HG03558 (cell line): ENCODE measurements at regions not wholly inside any gene's neighbourhood (a gene's known extent, or its start where the extent isn't known, plus 50 kb on each side); places are given as distances from the start of the nearest gene placed in this dataset.
"Not testable (repeated sequence)": the region's sequence is repeated elsewhere in the genome, so short reads cannot be mapped to it uniquely, and the experiment has no call there.

Experiments used
- ATAC-seq: cut with Tn5 transposase; IDR thresholded peaks from one replicate; pipeline ENCODE4 v1.9.1; 2021; ENCODE audit warnings: moderate number of reproducible peaks; ENCODE audit not compliant: unreplicated experiment; ENCODE audit errors: extremely low read depth

- ATAC-seq, result no peak
These were observed 246.9 kb upstream of the IRF2BP2 start for GRCh38 chr1:234856845-234857245.

DNA sequence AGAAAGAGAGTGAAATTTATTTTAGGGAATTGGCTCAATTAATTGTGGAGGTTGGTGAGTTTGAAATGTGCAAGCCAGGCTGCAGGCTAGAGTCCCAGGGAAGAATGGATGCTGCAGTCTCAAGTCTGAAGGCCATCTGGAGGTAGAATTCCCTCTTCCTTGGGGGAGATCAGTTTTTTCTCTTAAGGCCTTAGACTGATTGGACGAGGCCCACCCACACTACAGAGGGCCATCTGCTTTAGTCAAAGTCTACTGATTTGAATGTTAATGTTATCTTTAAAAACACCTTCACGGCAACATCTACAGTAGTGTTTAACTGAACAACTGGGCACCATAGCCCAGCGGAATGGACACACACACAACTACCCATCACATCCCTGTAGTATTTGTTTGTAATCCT is 245.9 kb upstream of the IRF2BP2 start:
- no peak for ATAC-seq

- no peak for ATAC-seq
These were observed 244.7 kb upstream of the IRF2BP2 start for GRCh38 chr1:234854645-234855039.

DNA sequence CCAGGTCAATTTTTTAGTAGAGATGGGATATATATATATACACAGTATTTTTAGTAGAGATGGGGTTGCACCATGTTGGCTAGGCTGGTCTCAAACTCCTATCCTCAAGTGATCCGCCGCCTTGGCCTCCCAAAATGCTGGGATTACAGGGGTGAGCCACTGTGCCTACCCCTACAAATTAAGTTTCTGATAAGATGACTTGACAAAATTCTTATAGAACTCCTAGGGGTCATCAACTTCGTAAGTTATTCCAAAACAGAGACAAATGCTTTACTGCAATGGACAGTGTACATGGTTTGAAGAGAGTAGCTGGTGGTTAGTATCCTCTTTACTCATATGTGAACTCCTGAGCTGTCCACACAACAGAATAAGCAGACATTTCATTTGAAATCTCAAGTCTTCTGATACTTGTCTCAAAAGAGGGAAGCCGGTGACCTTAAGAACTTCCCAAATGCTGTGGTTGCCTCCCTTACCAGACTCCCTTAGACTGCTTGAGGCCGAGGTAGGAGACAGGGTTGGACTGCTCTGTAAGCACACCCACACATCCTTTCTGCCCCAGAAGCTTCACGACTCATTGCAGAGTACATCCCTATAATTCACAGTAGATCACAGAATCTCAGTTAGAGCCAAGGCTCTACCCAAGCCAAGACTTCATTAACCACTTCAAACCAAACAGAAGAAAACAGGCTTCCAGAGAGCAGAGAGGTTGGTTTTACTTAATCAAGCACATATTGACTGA is 244.1 kb upstream of the IRF2BP2 start:
- no peak for ATAC-seq

- ATAC-seq, result no peak
These were observed 242.7 kb upstream of the IRF2BP2 start for GRCh38 chr1:234852659-234853058.

DNA sequence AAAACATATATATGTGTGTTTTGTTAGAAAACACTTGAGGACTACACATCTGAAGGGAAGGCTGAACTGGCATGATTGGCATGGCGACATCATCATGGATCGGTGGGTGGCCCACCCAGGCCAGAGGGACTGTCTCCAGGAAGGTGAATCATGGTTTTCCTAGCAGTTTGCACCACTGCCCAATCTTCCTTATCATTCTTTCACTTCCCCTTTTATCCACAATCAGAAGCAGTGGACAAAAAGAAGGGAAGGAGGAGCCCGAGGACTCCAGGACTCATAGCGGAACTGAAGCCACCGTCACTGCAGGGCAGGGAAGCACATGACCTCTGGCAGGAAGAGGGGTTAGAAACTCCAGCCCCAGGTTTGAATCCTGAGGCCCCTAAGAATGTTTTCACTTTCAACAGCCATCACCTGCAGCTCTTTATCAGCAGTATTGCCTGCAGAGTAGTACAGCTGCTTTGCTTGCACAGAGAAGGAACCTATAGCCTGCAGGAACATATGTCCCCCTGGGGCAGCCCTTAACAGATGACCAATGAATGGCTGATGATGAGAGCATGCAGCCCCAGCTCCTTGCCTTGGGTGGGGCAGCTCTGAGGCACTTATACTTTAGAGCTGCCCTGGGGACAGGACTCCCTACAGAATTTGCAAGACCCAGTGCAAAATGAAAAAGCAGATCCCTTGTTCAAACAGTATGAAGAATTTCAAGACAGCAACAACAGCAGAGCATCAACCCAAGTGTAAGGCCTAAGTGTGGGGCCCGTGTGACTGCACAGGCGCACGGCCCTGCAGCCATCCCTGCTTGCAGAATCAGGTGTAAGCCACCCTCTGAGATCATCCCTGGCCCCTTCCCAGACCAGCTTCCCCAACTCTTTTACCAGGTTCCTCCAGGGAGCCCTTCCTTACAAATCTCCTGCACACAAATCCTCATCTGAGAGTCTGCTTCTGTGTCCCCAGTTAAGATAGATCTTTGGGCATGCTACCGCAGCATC is 241.8 kb upstream of the IRF2BP2 start:
- ATAC-seq, result no peak

DNA sequence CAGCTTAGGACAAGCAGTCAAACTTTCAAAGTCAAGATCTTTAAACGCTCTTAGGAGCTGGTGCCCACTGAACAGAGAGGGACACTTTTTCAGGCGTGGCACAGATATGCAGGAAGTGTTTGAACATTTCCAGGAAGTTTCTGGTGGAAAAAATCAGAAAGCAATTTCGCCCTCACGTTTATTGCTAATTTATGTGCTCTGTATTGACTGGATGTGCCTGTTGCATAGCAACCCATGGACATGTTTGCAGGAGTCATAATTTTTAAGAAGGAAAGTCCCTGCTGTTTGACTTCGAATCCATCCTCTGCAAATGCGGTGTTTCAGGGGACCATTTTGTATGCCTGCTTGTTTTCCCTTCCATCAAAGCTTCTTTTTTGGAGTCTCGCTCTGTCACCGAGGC is 239.9 kb upstream of the IRF2BP2 start:
- ATAC-seq, result no peak

- no peak for ATAC-seq
These were observed 239.1 kb upstream of the IRF2BP2 start for GRCh38 chr1:234848972-234849649.

DNA sequence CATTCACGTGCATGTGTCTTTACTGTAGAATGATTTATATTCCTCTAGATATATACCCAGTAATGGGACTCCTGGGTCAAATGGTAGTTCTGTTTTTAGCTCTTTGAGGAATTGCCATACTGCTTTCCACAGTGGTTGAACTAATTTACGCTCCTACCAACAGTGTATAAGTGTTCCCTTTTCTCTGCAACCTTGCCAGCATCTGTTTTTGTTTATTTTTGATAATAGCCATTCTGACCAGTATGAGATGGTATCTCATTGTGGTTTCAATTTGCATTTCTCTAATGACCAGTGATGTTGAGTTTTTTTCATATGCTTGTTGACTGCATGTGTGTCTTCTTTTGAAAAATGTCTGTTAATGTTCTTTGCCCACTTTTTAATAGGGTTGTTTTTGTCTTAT is 236.8 kb upstream of the IRF2BP2 start:
- ATAC-seq, result not testable (repeated sequence)

DNA sequence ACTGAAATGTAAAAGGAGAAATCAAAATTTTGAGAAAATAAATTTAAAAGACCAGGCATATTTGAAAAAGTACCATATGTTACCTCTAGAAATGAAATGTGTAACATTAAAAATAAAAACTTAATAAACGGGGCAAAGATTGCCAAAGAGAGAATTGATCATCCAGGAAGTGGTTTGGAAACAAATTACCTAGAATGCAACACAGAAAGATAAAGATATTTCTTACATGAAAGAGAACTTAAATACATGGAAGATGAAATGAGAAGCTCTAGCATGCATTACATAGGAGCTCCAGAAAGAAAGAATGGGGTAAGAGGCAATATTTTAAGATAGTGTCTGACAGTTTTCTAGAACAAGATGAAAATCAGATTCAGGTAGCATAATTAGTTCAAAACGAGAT is 235.9 kb upstream of the IRF2BP2 start:
- no peak for ATAC-seq

DNA sequence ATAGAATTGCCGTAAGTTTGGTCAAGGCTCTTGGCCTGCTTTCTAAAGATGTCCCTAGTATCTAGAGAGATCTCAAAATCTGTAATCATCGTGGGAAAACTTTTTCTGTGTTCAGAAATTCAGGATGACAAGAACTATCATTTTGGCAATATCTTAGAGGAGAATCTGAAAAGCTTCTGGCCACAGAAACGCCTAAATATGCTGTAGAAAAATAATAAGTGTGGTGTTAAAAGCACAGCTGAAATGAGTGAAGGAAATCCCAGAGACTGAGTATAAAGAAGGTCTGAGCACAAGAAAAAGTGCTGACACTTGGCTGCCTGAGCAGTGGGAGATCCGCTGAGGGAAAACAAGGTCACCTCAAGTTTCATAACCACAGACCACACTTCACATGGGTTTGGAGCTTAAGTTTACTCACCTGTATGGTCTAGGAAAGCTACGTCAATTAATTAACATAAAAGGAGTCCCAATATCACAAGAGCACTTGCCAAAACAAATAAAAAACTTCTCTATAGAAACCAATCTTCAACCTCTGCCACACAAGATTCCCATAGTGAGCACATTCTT is 235.2 kb upstream of the IRF2BP2 start:
- ATAC-seq, result no peak

DNA sequence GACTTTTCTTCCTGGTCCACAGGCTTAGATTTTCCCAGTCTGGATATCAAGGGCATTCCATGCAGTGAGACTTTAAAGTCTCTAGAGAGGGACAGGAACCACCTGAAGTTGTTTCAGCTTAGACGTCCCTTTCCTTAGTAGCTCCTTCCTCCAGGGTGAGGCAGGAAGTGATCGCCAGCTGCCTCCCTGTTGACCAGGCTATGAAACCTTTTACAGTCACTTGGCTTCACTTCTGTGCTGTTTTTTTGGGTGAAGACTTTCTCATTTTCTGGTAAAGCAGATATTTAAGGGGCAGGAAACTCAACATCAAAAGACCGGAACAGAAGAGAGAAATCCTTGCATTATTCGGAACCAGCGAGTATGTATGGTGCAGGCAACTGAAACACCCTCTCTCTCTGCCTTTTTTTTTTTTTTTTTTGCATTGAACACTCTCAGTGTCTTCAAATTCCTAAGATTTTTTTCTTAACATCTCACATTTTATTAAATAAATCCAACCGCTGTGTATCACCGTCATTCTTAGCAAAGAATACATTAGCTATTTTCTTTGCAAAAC is 234.6 kb upstream of the IRF2BP2 start:
- ATAC-seq, result no peak

GRCh38 chr1:234843946-234844345 is 234.0 kb upstream of the IRF2BP2 start:
- no peak for ATAC-seq

GRCh38 chr1:234842726-234843641 is 233.0 kb upstream of the IRF2BP2 start:
- peak; percentile 57 for ATAC-seq

GRCh38 chr1:234841710-234842231 is 231.8 kb upstream of the IRF2BP2 start:
- ATAC-seq, result no peak

- no peak for ATAC-seq
These were observed 231.3 kb upstream of the IRF2BP2 start for GRCh38 chr1:234841281-234841680.

GRCh38 chr1:234840843-234841242 is 230.9 kb upstream of the IRF2BP2 start:
- ATAC-seq, result no peak

DNA sequence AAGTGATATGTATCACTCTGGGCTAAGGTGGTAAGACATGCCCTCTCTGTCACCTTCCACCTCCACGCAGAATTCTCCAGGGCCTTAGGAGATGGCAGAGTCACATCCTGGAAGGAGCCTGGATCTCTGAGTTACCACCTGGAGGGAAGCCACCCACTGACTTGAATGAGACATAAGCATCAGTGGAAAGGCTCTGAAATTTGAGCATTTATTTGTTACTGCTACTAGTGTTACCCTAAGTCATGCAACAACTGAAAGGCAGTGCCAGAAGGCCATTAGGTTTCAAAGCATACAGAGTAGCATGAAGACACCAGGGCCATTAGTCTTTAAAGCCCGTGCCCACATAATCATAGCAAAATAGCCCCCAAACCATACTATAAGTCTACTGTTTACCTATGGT is 230.3 kb upstream of the IRF2BP2 start:
- no peak for ATAC-seq

DNA sequence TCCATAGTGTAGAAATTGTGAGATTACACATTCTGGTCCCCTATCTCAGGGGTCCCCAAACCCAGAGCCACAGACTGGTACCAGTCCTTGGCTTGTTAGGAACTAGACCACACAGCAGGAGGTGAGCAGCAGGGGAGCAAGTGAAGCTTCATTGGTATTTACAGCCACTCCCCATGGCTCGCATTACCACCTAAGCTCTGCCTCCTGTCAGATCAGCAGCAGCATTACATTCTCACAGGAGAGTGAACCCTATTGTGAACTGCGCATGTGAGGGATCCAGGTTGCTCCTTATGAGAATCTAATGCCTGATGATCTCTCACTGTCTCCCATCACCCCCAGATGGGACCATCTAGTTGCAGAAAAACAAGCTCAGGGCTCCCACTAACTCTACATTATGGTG is 229.7 kb upstream of the IRF2BP2 start:
- no peak for ATAC-seq
